WTC11 (cell line): ENCODE measurements at regions not wholly inside any gene's neighbourhood (a gene's known extent, or its start where the extent isn't known, plus 50 kb on each side); places are given as distances from the start of the nearest gene placed in this dataset.

Source experiments
- ATF2 ChIP-seq: sonication (generic); formaldehyde crosslinking; IDR thresholded peaks from 2 replicates; pipeline ENCODE4 v1.8.1; 2022; ENCODE audit warnings: low read depth, missing genetic modification reagents, borderline replicate concordance
- CTCF ChIP-seq: fragments of 200-600 bp; IDR thresholded peaks from 2 replicates; pipeline ENCODE4 v1.8.0; 2022; ENCODE audit warnings: antibody characterized with exemption
- ELF4 ChIP-seq: sonication (generic); formaldehyde crosslinking; IDR thresholded peaks from 2 replicates; pipeline ENCODE4 v1.8.1; 2022; ENCODE audit warnings: low read depth, mild to moderate bottlenecking, moderate library complexity, missing genetic modification reagents
- JAZF1 ChIP-seq: fragments of 250-450 bp; sonication (Bioruptor Pico); IDR thresholded peaks from 2 replicates; pipeline ENCODE4 v1.9.0; 2021; ENCODE audit warnings: moderate library complexity, mild to moderate bottlenecking, inconsistent platforms
- JUN ChIP-seq: sonication (generic); formaldehyde crosslinking; IDR thresholded peaks from 2 replicates; pipeline ENCODE4 v1.8.0; 2023; ENCODE audit warnings: mild to moderate bottlenecking, missing genetic modification reagents
- MXD4 ChIP-seq: fragments of 250-450 bp; sonication (Bioruptor Pico); IDR thresholded peaks from 2 replicates; pipeline ENCODE4 v1.8.0; 2021; ENCODE audit warnings: mild to moderate bottlenecking, moderate library complexity, borderline replicate concordance
- NFE2L1 ChIP-seq: sonication (generic); formaldehyde crosslinking; IDR thresholded peaks from 2 replicates; pipeline ENCODE4 v1.8.1; 2023; ENCODE audit warnings: missing genetic modification reagents
- ZBTB21 ChIP-seq: sonication (generic); formaldehyde crosslinking; IDR thresholded peaks from 2 replicates; pipeline ENCODE4 v1.8.1; 2023; ENCODE audit warnings: mild to moderate bottlenecking, missing genetic modification reagents, borderline replicate concordance
- ZNF317 ChIP-seq: sonication (generic); formaldehyde crosslinking; IDR thresholded peaks from 2 replicates; pipeline ENCODE4 v1.8.1; 2023; ENCODE audit warnings: low read depth, mild to moderate bottlenecking, moderate library complexity, missing genetic modification reagents, borderline replicate concordance
- TF ChIP-seq, protein P1 (sequence below): sonication (generic); formaldehyde crosslinking; IDR thresholded peaks from 2 replicates; pipeline ENCODE4 v1.8.0; 2022; ENCODE audit warnings: mild to moderate bottlenecking, missing genetic modification reagents

GRCh38 chr11:19430346-19430745 is 189.6 kb upstream of the E2F8 start:
- TF ChIP-seq CTCF (no peak), ZBTB21 (CRISPR knock-in tag) (no peak), JAZF1 (CRISPR knock-in tag) (no peak), ATF2 (no peak), ZNF317 (CRISPR knock-in tag) (no peak), JUN (CRISPR knock-in tag) (no peak), ELF4 (no peak), NFE2L1 (CRISPR knock-in tag) (no peak), MXD4 (no peak)
- TF ChIP-seq, protein P1, sequence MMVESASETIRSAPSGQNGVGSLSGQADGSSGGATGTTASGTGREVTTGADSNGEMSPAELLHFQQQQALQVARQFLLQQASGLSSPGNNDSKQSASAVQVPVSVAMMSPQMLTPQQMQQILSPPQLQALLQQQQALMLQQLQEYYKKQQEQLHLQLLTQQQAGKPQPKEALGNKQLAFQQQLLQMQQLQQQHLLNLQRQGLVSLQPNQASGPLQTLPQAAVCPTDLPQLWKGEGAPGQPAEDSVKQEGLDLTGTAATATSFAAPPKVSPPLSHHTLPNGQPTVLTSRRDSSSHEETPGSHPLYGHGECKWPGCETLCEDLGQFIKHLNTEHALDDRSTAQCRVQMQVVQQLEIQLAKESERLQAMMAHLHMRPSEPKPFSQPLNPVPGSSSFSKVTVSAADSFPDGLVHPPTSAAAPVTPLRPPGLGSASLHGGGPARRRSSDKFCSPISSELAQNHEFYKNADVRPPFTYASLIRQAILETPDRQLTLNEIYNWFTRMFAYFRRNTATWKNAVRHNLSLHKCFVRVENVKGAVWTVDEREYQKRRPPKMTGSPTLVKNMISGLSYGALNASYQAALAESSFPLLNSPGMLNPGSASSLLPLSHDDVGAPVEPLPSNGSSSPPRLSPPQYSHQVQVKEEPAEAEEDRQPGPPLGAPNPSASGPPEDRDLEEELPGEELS, result no peak
